ENCODE measurements at regions not wholly inside any gene's neighbourhood (a gene's known extent, or its start where the extent isn't known, plus 50 kb on each side); places are given as distances from the start of the nearest gene placed in this dataset.
"Not testable (repeated sequence)": the region's sequence is repeated elsewhere in the genome, so short reads cannot be mapped to it uniquely, and the experiment has no call there.

DNA sequence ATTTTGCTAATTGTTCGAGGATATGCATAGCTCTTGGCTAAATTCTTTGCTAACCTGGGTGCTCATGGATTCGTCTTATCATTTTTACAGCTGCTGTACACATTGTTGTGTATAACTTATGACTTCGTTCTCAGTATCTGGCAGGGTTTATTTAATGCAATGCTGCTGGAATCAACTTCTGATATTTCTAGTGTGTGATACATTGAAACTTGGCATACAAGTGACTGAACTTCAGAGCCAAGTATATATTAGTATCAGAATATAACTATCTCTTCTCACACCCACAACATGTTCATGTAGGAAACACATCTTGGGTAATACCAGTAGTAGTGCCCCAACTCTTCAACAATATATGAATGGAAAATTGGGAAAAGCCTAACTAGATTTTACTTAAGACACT lies 764.2 kb downstream of the TENT5A start:
- Histone ChIP-seq H3K4me1 (ENCODE audit: control insufficient read depth, low read length) (no peaks in the 10 kb centered on the region), H3K9me3 (ENCODE audit: control insufficient read depth, insufficient read depth, low read length) (no peaks in the 10 kb centered on the region), H3K27me3 (ENCODE audit: control insufficient read depth, low read length) (no peaks in the 10 kb centered on the region), H3K79me2 (ENCODE audit: control insufficient read depth, low read length) (no peaks in the 10 kb centered on the region), H3K9me2 (replicated peaks; ENCODE audit: control insufficient read depth, low read length) (no peaks in the 10 kb centered on the region), H3K4me3 (ENCODE audit: low read length) (no peak overlapping the region), H3K4me2 (ENCODE audit: low read length) (no peak overlapping the region), H3F3A (ENCODE audit: control insufficient read depth, insufficient read depth) (no peaks in the 10 kb centered on the region), H3K27ac (ENCODE audit: low read depth, low read length) (no peak overlapping the region), H4K20me1 (ENCODE audit: control insufficient read depth, insufficient read depth, low read depth, low read length) (no peaks in the 10 kb centered on the region), H3K36me3 (ENCODE audit: control insufficient read depth, low read length) (no peaks in the 10 kb centered on the region)
- TF ChIP-seq, protein P1, sequence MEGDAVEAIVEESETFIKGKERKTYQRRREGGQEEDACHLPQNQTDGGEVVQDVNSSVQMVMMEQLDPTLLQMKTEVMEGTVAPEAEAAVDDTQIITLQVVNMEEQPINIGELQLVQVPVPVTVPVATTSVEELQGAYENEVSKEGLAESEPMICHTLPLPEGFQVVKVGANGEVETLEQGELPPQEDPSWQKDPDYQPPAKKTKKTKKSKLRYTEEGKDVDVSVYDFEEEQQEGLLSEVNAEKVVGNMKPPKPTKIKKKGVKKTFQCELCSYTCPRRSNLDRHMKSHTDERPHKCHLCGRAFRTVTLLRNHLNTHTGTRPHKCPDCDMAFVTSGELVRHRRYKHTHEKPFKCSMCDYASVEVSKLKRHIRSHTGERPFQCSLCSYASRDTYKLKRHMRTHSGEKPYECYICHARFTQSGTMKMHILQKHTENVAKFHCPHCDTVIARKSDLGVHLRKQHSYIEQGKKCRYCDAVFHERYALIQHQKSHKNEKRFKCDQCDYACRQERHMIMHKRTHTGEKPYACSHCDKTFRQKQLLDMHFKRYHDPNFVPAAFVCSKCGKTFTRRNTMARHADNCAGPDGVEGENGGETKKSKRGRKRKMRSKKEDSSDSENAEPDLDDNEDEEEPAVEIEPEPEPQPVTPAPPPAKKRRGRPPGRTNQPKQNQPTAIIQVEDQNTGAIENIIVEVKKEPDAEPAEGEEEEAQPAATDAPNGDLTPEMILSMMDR (IDR thresholded peaks at IDR 0.05; ENCODE audit: low read depth, low read length, poor library complexity, severe bottlenecking): no peak
- no peak for TF ChIP-seq EZH2phosphoT487 (IDR thresholded peaks at IDR 0.05; ENCODE audit: borderline replicate concordance, low read length)

DNA sequence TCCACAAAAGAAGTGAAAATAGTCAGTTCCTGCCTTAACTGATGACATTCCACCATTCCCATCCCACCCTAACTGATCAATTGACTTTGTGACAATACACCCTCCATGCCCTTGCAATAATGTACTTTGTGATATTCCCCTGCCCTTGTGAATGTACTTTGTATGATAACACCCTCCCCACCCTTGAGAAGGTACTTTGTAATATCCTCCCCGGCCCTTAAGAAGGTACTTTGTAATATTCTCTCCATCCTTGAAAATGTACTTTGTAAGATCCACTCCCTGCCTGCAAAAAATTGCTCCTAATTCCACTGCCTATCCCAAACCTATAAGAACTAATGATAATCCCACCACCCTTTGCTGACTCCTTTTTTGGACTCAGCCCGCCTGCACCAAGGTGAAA lies 771.3 kb downstream of the TENT5A start:
- H3F3A ChIP-seq (ENCODE audit: control insufficient read depth, insufficient read depth); H3K4me1 ChIP-seq (ENCODE audit: control insufficient read depth, low read length); H3K4me2 ChIP-seq (ENCODE audit: low read length); H3K4me3 ChIP-seq (ENCODE audit: low read length); H3K9me3 ChIP-seq (ENCODE audit: control insufficient read depth, insufficient read depth, low read length); H3K79me2 ChIP-seq (ENCODE audit: control insufficient read depth, low read length); H4K20me1 ChIP-seq (ENCODE audit: control insufficient read depth, insufficient read depth, low read depth, low read length); H3K9me2 ChIP-seq (replicated peaks; ENCODE audit: control insufficient read depth, low read length); H3K27me3 ChIP-seq (ENCODE audit: control insufficient read depth, low read length); H3K36me3 ChIP-seq (ENCODE audit: control insufficient read depth, low read length); H3K27ac ChIP-seq (ENCODE audit: low read depth, low read length): not testable (repeated sequence)

DNA sequence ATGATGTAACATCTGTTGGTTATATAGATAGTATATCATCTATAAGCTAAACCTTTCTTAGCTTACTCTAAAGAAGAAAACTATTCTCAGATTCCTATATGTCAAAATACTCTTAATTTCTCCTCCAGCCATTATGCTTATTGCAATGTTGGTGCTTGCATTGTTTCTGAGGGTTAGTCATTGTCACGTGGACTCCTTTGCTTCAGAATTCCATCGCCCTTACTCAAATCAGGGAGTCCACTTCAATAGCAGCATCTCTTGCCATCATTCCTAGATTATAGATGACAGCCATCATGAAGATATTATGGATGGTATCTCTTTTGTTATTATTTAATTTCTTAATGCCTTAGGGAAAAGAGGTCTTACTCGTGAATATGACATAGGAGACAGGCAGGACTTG lies 776.1 kb downstream of the TENT5A start:
- H3K4me1 ChIP-seq (ENCODE audit: control insufficient read depth, low read length): no peaks in the 10 kb centered on the region
- H3F3A ChIP-seq (ENCODE audit: control insufficient read depth, insufficient read depth): no peaks in the 10 kb centered on the region
- H3K27me3 ChIP-seq (ENCODE audit: control insufficient read depth, low read length): no peaks in the 10 kb centered on the region
- H3K4me3 ChIP-seq (ENCODE audit: low read length): no peak overlapping the region
- no peaks in the 10 kb centered on the region for H3K36me3 ChIP-seq (ENCODE audit: control insufficient read depth, low read length)
- TF ChIP-seq, protein P1 (IDR thresholded peaks at IDR 0.05; ENCODE audit: low read depth, low read length, poor library complexity, severe bottlenecking): no peak
- no peak for TF ChIP-seq EZH2phosphoT487 (IDR thresholded peaks at IDR 0.05; ENCODE audit: borderline replicate concordance, low read length)
- no peaks in the 10 kb centered on the region for H3K79me2 ChIP-seq (ENCODE audit: control insufficient read depth, low read length)
- H3K9me2 ChIP-seq (replicated peaks; ENCODE audit: control insufficient read depth, low read length): no peaks in the 10 kb centered on the region
- H3K9me3 ChIP-seq (ENCODE audit: control insufficient read depth, insufficient read depth, low read length): no peaks in the 10 kb centered on the region
- no peaks in the 10 kb centered on the region for H4K20me1 ChIP-seq (ENCODE audit: control insufficient read depth, insufficient read depth, low read depth, low read length)
- H3K4me2 ChIP-seq (ENCODE audit: low read length): no peak overlapping the region
- no peak overlapping the region for H3K27ac ChIP-seq (ENCODE audit: low read depth, low read length)

DNA sequence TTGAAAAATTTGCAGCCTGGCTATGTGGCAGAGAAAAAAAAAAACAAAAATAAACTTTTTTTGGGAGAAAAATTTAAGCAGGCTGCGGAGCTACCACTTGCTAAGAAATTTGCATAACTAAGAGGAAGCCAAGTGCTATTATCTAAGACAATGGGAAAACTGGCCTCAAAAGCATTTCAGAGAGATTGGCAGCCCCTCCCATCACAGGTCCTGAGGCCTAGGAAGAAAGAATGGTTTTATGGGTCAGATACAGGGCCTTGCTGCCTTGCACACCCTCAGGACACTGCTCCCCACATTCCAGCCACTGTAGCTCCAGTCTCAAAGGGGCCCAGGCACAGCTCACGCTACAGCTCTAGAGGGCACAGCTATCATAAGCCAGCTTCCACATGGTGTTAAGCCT lies 777.9 kb downstream of the TENT5A start:
- no peak overlapping the region for H3K27ac ChIP-seq (ENCODE audit: low read depth, low read length)
- H3K27me3 ChIP-seq (ENCODE audit: control insufficient read depth, low read length): no peaks in the 10 kb centered on the region
- no peaks in the 10 kb centered on the region for H3K9me2 ChIP-seq (replicated peaks; ENCODE audit: control insufficient read depth, low read length)
- H3K79me2 ChIP-seq (ENCODE audit: control insufficient read depth, low read length): no peaks in the 10 kb centered on the region
- no peaks in the 10 kb centered on the region for H4K20me1 ChIP-seq (ENCODE audit: control insufficient read depth, insufficient read depth, low read depth, low read length)
- no peaks in the 10 kb centered on the region for H3K9me3 ChIP-seq (ENCODE audit: control insufficient read depth, insufficient read depth, low read length)
- no peaks in the 10 kb centered on the region for H3K36me3 ChIP-seq (ENCODE audit: control insufficient read depth, low read length)
- H3K4me2 ChIP-seq (ENCODE audit: low read length): no peak overlapping the region
- no peaks in the 10 kb centered on the region for H3F3A ChIP-seq (ENCODE audit: control insufficient read depth, insufficient read depth)
- no peak for TF ChIP-seq EZH2phosphoT487 (IDR thresholded peaks at IDR 0.05; ENCODE audit: borderline replicate concordance, low read length)
- TF ChIP-seq, protein P1 (IDR thresholded peaks at IDR 0.05; ENCODE audit: low read depth, low read length, poor library complexity, severe bottlenecking): no peak
- H3K4me3 ChIP-seq (ENCODE audit: low read length): no peak overlapping the region
- H3K4me1 ChIP-seq (ENCODE audit: control insufficient read depth, low read length): no peaks in the 10 kb centered on the region

Data from DOHH2 (cell line).